SJCRH30 (cell line): ENCODE measurements at regions not wholly inside any gene's neighbourhood (a gene's known extent, or its start where the extent isn't known, plus 50 kb on each side); places are given as distances from the start of the nearest gene placed in this dataset.

Source experiments
- DNase-seq, 2 experiments: peaks; one replicate each; pipeline ENCODE4 v3.0.0-alpha.2; 2015 to 2020
- H3K27ac ChIP-seq: fragments of 250-450 bp; sonication (Bioruptor Pico); 2 replicates; pipeline ENCODE4 v1.5.1; 2020; ENCODE audit warnings: mild to moderate bottlenecking, moderate library complexity
- H3K27me3 ChIP-seq: fragments of 250-450 bp; sonication (Bioruptor Pico); 2 replicates; pipeline ENCODE4 v1.5.1; 2020; ENCODE audit warnings: mild to moderate bottlenecking, moderate library complexity
- H3K36me3 ChIP-seq: fragments of 250-450 bp; sonication (Bioruptor Pico); 2 replicates; pipeline ENCODE4 v1.5.1; 2020; ENCODE audit warnings: mild to moderate bottlenecking, moderate library complexity
- H3K4me1 ChIP-seq: fragments of 250-450 bp; sonication (Bioruptor Pico); 2 replicates; pipeline ENCODE4 v1.5.1; 2020; ENCODE audit warnings: mild to moderate bottlenecking, moderate library complexity
- H3K4me3 ChIP-seq: fragments of 250-450 bp; sonication (Bioruptor Pico); 2 replicates; pipeline ENCODE4 v1.5.1; 2020; ENCODE audit warnings: mild to moderate bottlenecking, moderate library complexity
- H3K9me3 ChIP-seq: fragments of 250-450 bp; sonication (Bioruptor Pico); replicated peaks from 2 replicates; pipeline ENCODE4 v1.5.1; 2020; ENCODE audit warnings: mild to moderate bottlenecking, moderate library complexity

GRCh38 chr16:65441501-65441900, 319.6 kb upstream of the CDH11 start:
- peak; percentile 10 to 50 for DNase-seq
- Histone ChIP-seq H3K27ac (peak overlapping the region; percentile 15; the same call in 1 of the 2 replicates), H3K27me3 (no peaks in the 10 kb centered on the region), H3K9me3 (0 out of 2 replicates have a peak, but pooled peaks cover 6% of the 10 kb centered on the region), H3K4me1 (peaks cover 11% of the 10 kb centered on the region), H3K36me3 (no peaks in the 10 kb centered on the region), H3K4me3 (no peak overlapping the region)

- Histone ChIP-seq H3K4me3 (no peak overlapping the region), H3K27me3 (no peaks in the 10 kb centered on the region), H3K27ac (no peak overlapping the region), H3K9me3 (no peaks in the 10 kb centered on the region), H3K4me1 (no peaks in the 10 kb centered on the region), H3K36me3 (no peaks in the 10 kb centered on the region)
- DNase-seq = no peak
These were observed 307.8 kb upstream of the CDH11 start for GRCh38 chr16:65429504-65430181.

- DNase-seq = no peak
- Histone ChIP-seq H3K9me3 (no peaks in the 10 kb centered on the region), H3K4me3 (no peak overlapping the region), H3K4me1 (no peaks in the 10 kb centered on the region), H3K36me3 (no peaks in the 10 kb centered on the region), H3K27me3 (no peaks in the 10 kb centered on the region), H3K27ac (no peak overlapping the region)
These were observed 304.6 kb upstream of the CDH11 start for GRCh38 chr16:65426484-65426883.

- Histone ChIP-seq H3K27me3 (no peaks in the 10 kb centered on the region), H3K9me3 (no peaks in the 10 kb centered on the region), H3K4me3 (no peak overlapping the region), H3K4me1 (no peaks in the 10 kb centered on the region), H3K36me3 (no peaks in the 10 kb centered on the region), H3K27ac (no peak overlapping the region)
- no peak for DNase-seq
These were observed 301.1 kb upstream of the CDH11 start for GRCh38 chr16:65422934-65423333.

- no peak overlapping the region for H3K27ac ChIP-seq
- H3K27me3 ChIP-seq = no peaks in the 10 kb centered on the region
- no peaks in the 10 kb centered on the region for H3K9me3 ChIP-seq
- H3K4me1 ChIP-seq = no peaks in the 10 kb centered on the region
- H3K36me3 ChIP-seq = no peaks in the 10 kb centered on the region
- H3K4me3 ChIP-seq = no peak overlapping the region
- DNase-seq = no peak
These were observed 299.7 kb upstream of the CDH11 start for GRCh38 chr16:65421596-65421995.

- H3K27ac ChIP-seq = no peak overlapping the region
- H3K27me3 ChIP-seq = no peaks in the 10 kb centered on the region
- H3K4me3 ChIP-seq = no peak overlapping the region
- no peak for DNase-seq
- peaks cover 23% of the 10 kb centered on the region for H3K4me1 ChIP-seq
- no peaks in the 10 kb centered on the region for H3K36me3 ChIP-seq
- no peaks in the 10 kb centered on the region for H3K9me3 ChIP-seq
These were observed 296.6 kb upstream of the CDH11 start for GRCh38 chr16:65418435-65418834.

GRCh38 chr16:65415460-65415859, 293.6 kb upstream of the CDH11 start:
- Histone ChIP-seq H3K36me3 (no peaks in the 10 kb centered on the region), H3K4me3 (no peak overlapping the region), H3K27me3 (no peaks in the 10 kb centered on the region), H3K27ac (no peak overlapping the region), H3K4me1 (peaks cover 30% of the 10 kb centered on the region), H3K9me3 (no peaks in the 10 kb centered on the region)
- peak in 1 of 2 experiments; percentile 42 for DNase-seq

GRCh38 chr16:65414284-65414984, 292.6 kb upstream of the CDH11 start:
- H3K36me3 ChIP-seq = no peaks in the 10 kb centered on the region
- no peak overlapping the region for H3K27ac ChIP-seq
- H3K9me3 ChIP-seq = no peaks in the 10 kb centered on the region
- no peak overlapping the region for H3K4me3 ChIP-seq
- peaks cover 39% of the 10 kb centered on the region for H3K4me1 ChIP-seq
- DNase-seq = peak; percentile 60 to 80
- no peaks in the 10 kb centered on the region for H3K27me3 ChIP-seq

GRCh38 chr16:65413861-65414260, 292.0 kb upstream of the CDH11 start:
- H3K9me3 ChIP-seq = no peaks in the 10 kb centered on the region
- H3K4me1 ChIP-seq = peaks cover 39% of the 10 kb centered on the region
- H3K36me3 ChIP-seq = no peaks in the 10 kb centered on the region
- no peak for DNase-seq
- no peak overlapping the region for H3K27ac ChIP-seq
- H3K4me3 ChIP-seq = no peak overlapping the region
- no peaks in the 10 kb centered on the region for H3K27me3 ChIP-seq

- Histone ChIP-seq H3K27ac (no peak overlapping the region), H3K27me3 (no peaks in the 10 kb centered on the region), H3K36me3 (no peaks in the 10 kb centered on the region), H3K9me3 (no peaks in the 10 kb centered on the region), H3K4me1 (peaks cover 39% of the 10 kb centered on the region), H3K4me3 (no peak overlapping the region)
- no peak for DNase-seq
These were observed 288.9 kb upstream of the CDH11 start for GRCh38 chr16:65410801-65411200.

- no peaks in the 10 kb centered on the region for H3K36me3 ChIP-seq
- H3K9me3 ChIP-seq = no peaks in the 10 kb centered on the region
- H3K27me3 ChIP-seq = no peaks in the 10 kb centered on the region
- DNase-seq = no peak
- peaks cover 26% of the 10 kb centered on the region for H3K4me1 ChIP-seq
- H3K27ac ChIP-seq = no peak overlapping the region
- H3K4me3 ChIP-seq = no peak overlapping the region
These were observed 287.6 kb upstream of the CDH11 start for GRCh38 chr16:65409510-65409909.

- no peak overlapping the region for H3K27ac ChIP-seq
- H3K36me3 ChIP-seq = no peaks in the 10 kb centered on the region
- peaks cover 15% of the 10 kb centered on the region for H3K4me1 ChIP-seq
- no peaks in the 10 kb centered on the region for H3K27me3 ChIP-seq
- no peak for DNase-seq
- H3K9me3 ChIP-seq = 0 out of 2 replicates have a peak, but pooled peaks cover 3% of the 10 kb centered on the region
- H3K4me3 ChIP-seq = no peak overlapping the region
These were observed 285.1 kb upstream of the CDH11 start for GRCh38 chr16:65406933-65407332.

GRCh38 chr16:65406116-65406515, 284.3 kb upstream of the CDH11 start:
- Histone ChIP-seq H3K36me3 (no peaks in the 10 kb centered on the region), H3K4me3 (no peak overlapping the region), H3K4me1 (peaks cover 15% of the 10 kb centered on the region), H3K9me3 (0 out of 2 replicates have a peak, but pooled peaks cover 3% of the 10 kb centered on the region), H3K27me3 (no peaks in the 10 kb centered on the region), H3K27ac (no peak overlapping the region)
- DNase-seq = no peak

- H3K9me3 ChIP-seq = 0 out of 2 replicates have a peak, but pooled peaks cover 2% of the 10 kb centered on the region
- H3K4me3 ChIP-seq = no peak overlapping the region
- H3K4me1 ChIP-seq = peaks cover 25% of the 10 kb centered on the region
- H3K27me3 ChIP-seq = no peaks in the 10 kb centered on the region
- no peaks in the 10 kb centered on the region for H3K36me3 ChIP-seq
- H3K27ac ChIP-seq = no peak overlapping the region
- no peak for DNase-seq
These were observed 272.4 kb upstream of the CDH11 start for GRCh38 chr16:65394281-65394680.

- peak overlapping the region; percentile 20 for H3K27ac ChIP-seq
- H3K4me3 ChIP-seq = peak overlapping the region; percentile 22
- H3K4me1 ChIP-seq = peaks cover 25% of the 10 kb centered on the region
- DNase-seq = peak; percentile 84 to 91
- no peaks in the 10 kb centered on the region for H3K36me3 ChIP-seq
- no peaks in the 10 kb centered on the region for H3K27me3 ChIP-seq
- no peaks in the 10 kb centered on the region for H3K9me3 ChIP-seq
These were observed 271.1 kb upstream of the CDH11 start for GRCh38 chr16:65392806-65393565.
